Left ventricle myocardium superior (tissue), 1 donor: ENCODE measurements at regions not wholly inside any gene's neighbourhood (a gene's known extent, or its start where the extent isn't known, plus 50 kb on each side); places are given as distances from the start of the nearest gene placed in this dataset.
"Not testable (repeated sequence)": the region's sequence is repeated elsewhere in the genome, so short reads cannot be mapped to it uniquely, and the experiment has no call there.

ENCODE experiments used
- ATAC-seq: fragments of 200-7000 bp; cut with Tn5 transposase; one replicate; pipeline ENCODE4 v1.9.1; 2020; ENCODE audit warnings: mild to moderate bottlenecking, moderate library complexity
- DNase-seq: peaks from one replicate; pipeline ENCODE4 v3.0.0-alpha.2; 2020
- intact Hi-C: fragments of 100-400 bp; cut with micrococcal nuclease; formaldehyde crosslinking; loops from one replicate; pipeline ENCODE4 v1.11.0; 2022
- donor health status: DM: no; HTN: yes; CAD: no; lungs with severe emphysema.

- intact Hi-C loops, result no loop called here
- DNase-seq (no peak), ATAC-seq (no peak)
Observed at GRCh38 chr7:56471811-56472210, 355.6 kb upstream of the NUPR2 start.

- intact Hi-C loops, DNase-seq, ATAC-seq: not testable (repeated sequence)
Observed at GRCh38 chr7:56466607-56467525, 350.6 kb upstream of the NUPR2 start.

GRCh38 chr7:56449762-56450161 is 333.5 kb upstream of the NUPR2 start:
- ATAC-seq (no peak), DNase-seq (no peak)
- intact Hi-C loops, result no loop called here

GRCh38 chr7:56447864-56448693 is 331.9 kb upstream of the NUPR2 start:
- peak; percentile 29 for DNase-seq
- no peak for ATAC-seq
- intact Hi-C loops, result no loop called here

GRCh38 chr7:56420528-56420927 is 304.3 kb upstream of the NUPR2 start:
- intact Hi-C loops, DNase-seq, ATAC-seq: not testable (repeated sequence)

- intact Hi-C loops, result no loop called here
- ATAC-seq (no peak), DNase-seq (no peak)
Observed at GRCh38 chr7:56375173-56375572, 259.0 kb upstream of the NUPR2 start.

- DNase-seq, ATAC-seq, intact Hi-C loops: not testable (repeated sequence)
Observed at GRCh38 chr7:56374666-56375065, 258.4 kb upstream of the NUPR2 start.

GRCh38 chr7:56373314-56373713 is 257.1 kb upstream of the NUPR2 start:
- intact Hi-C loops, ATAC-seq: not testable (repeated sequence)
- DNase-seq, result peak; percentile 91

- DNase-seq, intact Hi-C loops, ATAC-seq: not testable (repeated sequence)
Observed at GRCh38 chr7:56371792-56372191, 255.6 kb upstream of the NUPR2 start.

GRCh38 chr7:56370208-56370872 is 254.1 kb upstream of the NUPR2 start:
- intact Hi-C loops, DNase-seq, ATAC-seq: not testable (repeated sequence)

- intact Hi-C loops, ATAC-seq, DNase-seq: not testable (repeated sequence)
Observed at GRCh38 chr7:56367914-56368313, 251.7 kb upstream of the NUPR2 start.

- DNase-seq, result peak; percentile 33
- ATAC-seq, intact Hi-C loops: not testable (repeated sequence)
Observed at GRCh38 chr7:56367411-56367810, 251.2 kb upstream of the NUPR2 start.

- intact Hi-C loops, result not testable (repeated sequence)
Observed at GRCh38 chr7:56366701-56367100, 250.5 kb upstream of the NUPR2 start.

GRCh38 chr7:56352576-56352975 is 236.4 kb upstream of the NUPR2 start:
- ATAC-seq, intact Hi-C loops, DNase-seq: not testable (repeated sequence)

More at GRCh38 chr7:56366701-56367100, 250.5 kb upstream of the NUPR2 start:
- DNase-seq, ATAC-seq: not testable (repeated sequence)

- DNase-seq, ATAC-seq, intact Hi-C loops: not testable (repeated sequence)
Observed at GRCh38 chr7:56351181-56351580, 235.0 kb upstream of the NUPR2 start.

GRCh38 chr7:56348311-56348710 is 232.1 kb upstream of the NUPR2 start:
- intact Hi-C loops, DNase-seq, ATAC-seq: not testable (repeated sequence)

- intact Hi-C loops, ATAC-seq, DNase-seq: not testable (repeated sequence)
Observed at GRCh38 chr7:56328327-56328726, 212.1 kb upstream of the NUPR2 start.

GRCh38 chr7:56290548-56290947 is 174.3 kb upstream of the NUPR2 start:
- DNase-seq (no peak), ATAC-seq (no peak)
- intact Hi-C loops, result no loop called here
